H9 (cell line): ENCODE measurements at regions not wholly inside any gene's neighbourhood (a gene's known extent, or its start where the extent isn't known, plus 50 kb on each side); places are given as distances from the start of the nearest gene placed in this dataset.

Experiments used
- DNase-seq: peaks from one replicate; pipeline ENCODE4 v3.0.0-alpha.2; 2017
- H2AFZ ChIP-seq: one replicate; pipeline ENCODE4 v1.6.1; 2013; ENCODE audit warnings: mild to moderate bottlenecking, low read length, control low read depth, moderate library complexity
- H2AK5ac ChIP-seq: 2 replicates; pipeline ENCODE4 v1.6.1; 2013; ENCODE audit warnings: low read length, control low read depth, mixed read lengths; ENCODE audit not compliant: insufficient read length
- H2BK120ac ChIP-seq: one replicate; pipeline ENCODE4 v1.6.1; 2013; ENCODE audit warnings: low read depth, mild to moderate bottlenecking, low read length, control low read depth, inconsistent platforms; ENCODE audit not compliant: poor library complexity, severe bottlenecking
- H2BK12ac ChIP-seq: 2 replicates; pipeline ENCODE4 v1.6.1; 2013; ENCODE audit warnings: low read length, control low read depth, mixed read lengths, low read depth; ENCODE audit not compliant: insufficient read length
- H2BK15ac ChIP-seq: 2 replicates; pipeline ENCODE4 v1.6.1; 2013; ENCODE audit warnings: low read depth, low read length, control low read depth
- H2BK20ac ChIP-seq: one replicate; pipeline ENCODE4 v1.6.1; 2013; ENCODE audit warnings: low read depth, mild to moderate bottlenecking, low read length, control low read depth, inconsistent platforms; ENCODE audit not compliant: poor library complexity, severe bottlenecking
- H2BK5ac ChIP-seq: 2 replicates; pipeline ENCODE4 v1.6.1; 2013; ENCODE audit warnings: low read length, control low read depth, mixed read lengths; ENCODE audit not compliant: insufficient read length
- H3K14ac ChIP-seq: 2 replicates; pipeline ENCODE4 v1.6.1; 2013; ENCODE audit warnings: low read length, control low read depth; ENCODE audit not compliant: insufficient read depth
- H3K18ac ChIP-seq: 2 replicates; pipeline ENCODE4 v1.6.1; 2013; ENCODE audit warnings: low read depth, mild to moderate bottlenecking, mixed read lengths, low read length, control low read depth; ENCODE audit not compliant: insufficient read length
- H3K23ac ChIP-seq: 2 replicates; pipeline ENCODE4 v1.6.1; 2013; ENCODE audit warnings: low read length, control low read depth, mixed read lengths, low read depth; ENCODE audit not compliant: insufficient read length
- H3K23me2 ChIP-seq: 2 replicates; pipeline ENCODE4 v1.6.1; 2013; ENCODE audit warnings: low read depth, mild to moderate bottlenecking, mixed read lengths, low read length, control low read depth; ENCODE audit not compliant: insufficient read length, poor library complexity, severe bottlenecking
- H3K27ac ChIP-seq: 2 replicates; pipeline ENCODE4 v1.5.1; 2013; ENCODE audit warnings: low read length, control low read depth, mixed read lengths, low read depth; ENCODE audit not compliant: insufficient read length
- H3K27me3 ChIP-seq: 2 replicates; pipeline ENCODE4 v1.6.1; 2013; ENCODE audit warnings: low read length, control low read depth, inconsistent platforms; ENCODE audit not compliant: insufficient read depth
- H3K4ac ChIP-seq: 2 replicates; pipeline ENCODE4 v1.6.1; 2013; ENCODE audit warnings: low read depth, mild to moderate bottlenecking, control low read depth, inconsistent platforms, low read length, moderate library complexity
- H3K4me1 ChIP-seq: 2 replicates; pipeline ENCODE4 v1.6.1; 2013; ENCODE audit warnings: low read length, control low read depth, inconsistent platforms; ENCODE audit not compliant: insufficient read depth
- H3K4me2 ChIP-seq: 2 replicates; pipeline ENCODE4 v1.6.1; 2013; ENCODE audit warnings: low read length, control low read depth, mixed read lengths; ENCODE audit not compliant: insufficient read length, insufficient read depth
- H3K56ac ChIP-seq: 2 replicates; pipeline ENCODE4 v1.6.1; 2013; ENCODE audit warnings: low read depth, mild to moderate bottlenecking, mixed read lengths, low read length, control low read depth; ENCODE audit not compliant: insufficient read length
- H3K79me1 ChIP-seq: 2 replicates; pipeline ENCODE4 v1.6.1; 2013; ENCODE audit warnings: low read depth, mild to moderate bottlenecking, moderate library complexity, low read length, control low read depth, inconsistent platforms; ENCODE audit not compliant: insufficient read depth, poor library complexity, severe bottlenecking
- H3K79me2 ChIP-seq: 2 replicates; pipeline ENCODE4 v1.6.1; 2013; ENCODE audit warnings: low read length, control low read depth, inconsistent platforms; ENCODE audit not compliant: insufficient read depth
- H3K9ac ChIP-seq: 2 replicates; pipeline ENCODE4 v1.6.1; 2013; ENCODE audit warnings: low read length, control low read depth, mixed read lengths; ENCODE audit not compliant: insufficient read length; ENCODE audit errors: extremely low read depth
- H3K9me3 ChIP-seq: one replicate; pipeline ENCODE4 v1.6.1; 2013; ENCODE audit warnings: low read depth, low read length, inconsistent platforms; ENCODE audit not compliant: control insufficient read depth
- H3T11ph ChIP-seq: one replicate; pipeline ENCODE4 v1.6.1; 2013; ENCODE audit warnings: mild to moderate bottlenecking, low read length, control low read depth, inconsistent platforms
- H4K20me1 ChIP-seq: one replicate; pipeline ENCODE4 v1.6.1; 2013; ENCODE audit not compliant: control insufficient read depth, insufficient read length, insufficient read depth
- H4K5ac ChIP-seq: 2 replicates; pipeline ENCODE4 v1.6.1; 2013; ENCODE audit warnings: low read depth, mild to moderate bottlenecking, mixed read lengths, low read length, control low read depth; ENCODE audit not compliant: insufficient read length
- H4K8ac ChIP-seq: replicated peaks from 2 replicates; pipeline ENCODE4 v1.6.1; 2013; ENCODE audit warnings: low read length, control low read depth, mixed read lengths, low read depth; ENCODE audit not compliant: insufficient read length
- H4K91ac ChIP-seq: 2 replicates; pipeline ENCODE4 v1.6.1; 2013; ENCODE audit warnings: low read depth, mild to moderate bottlenecking, moderate library complexity, mixed read lengths, low read length, control low read depth; ENCODE audit not compliant: insufficient read length
- H3K27ac Mint-ChIP-seq, 3 experiments: 2 replicates in 2 of 3; 3 replicates in 1 of 3; pipeline ENCODE4 v1.8.0; 2020 to 2021; ENCODE audit warnings: mixed read lengths in 3 of 3, mild to moderate bottlenecking in 1 of 3, moderate library complexity in 1 of 3
- H3K27me3 Mint-ChIP-seq: 2 replicates; pipeline ENCODE4 v1.8.0; 2021; ENCODE audit warnings: low read depth, mild to moderate bottlenecking, moderate library complexity, mixed read lengths
- H3K36me3 Mint-ChIP-seq, 3 experiments: 2 replicates in 2 of 3; 3 replicates in 1 of 3; pipeline ENCODE4 v1.8.0; 2020 to 2021; ENCODE audit warnings: low read depth in 3 of 3, mixed read lengths in 3 of 3; ENCODE audit not compliant: insufficient read depth in 1 of 3
- H3K4me1 Mint-ChIP-seq, 2 experiments: 2 replicates each; pipeline ENCODE4 v1.8.0; 2020; ENCODE audit warnings: mixed read lengths in 2 of 2
- H3K4me3 Mint-ChIP-seq, 2 experiments: 2 replicates in 1 of 2; 3 replicates in 1 of 2; pipeline ENCODE4 v1.8.0; 2020 to 2021; ENCODE audit warnings: mild to moderate bottlenecking in 2 of 2, mixed read lengths in 2 of 2, moderate library complexity in 1 of 2
- H3K9me3 Mint-ChIP-seq, 2 experiments: 2 replicates in 1 of 2; 3 replicates in 1 of 2; pipeline ENCODE4 v1.8.0; 2020; ENCODE audit warnings: mild to moderate bottlenecking in 2 of 2, mixed read lengths in 2 of 2, moderate library complexity in 1 of 2
- CTCF ChIP-seq: fragments of 200-600 bp; sonication (generic); conservative IDR thresholded peaks from 3 replicates; pipeline ENCODE4 v1.8.0; 2021; ENCODE audit warnings: antibody characterized with exemption, mild to moderate bottlenecking
- WGBS: extraction: QIAGEN DNeasy Blood & Tissue Kit; methylation state at CpG from one replicate; pipeline ENCODE4 v1.1.7; 2013; ENCODE audit warnings: missing lambda C conversion rate, low lambda C conversion rate, mixed read lengths; ENCODE audit not compliant: insufficient read length; ENCODE audit errors: extremely low coverage; 5-methylcytosine and 5-hydroxymethylcytosine counted together

GRCh38 chr14:61107869-61108493 lies 126.9 kb downstream of the SLC38A6 start:
- DNase-seq, result no peak
- no peaks in the 10 kb centered on the region for H3K9me3 ChIP-seq
- H2AK5ac ChIP-seq, result no peak overlapping the region
- Mint-ChIP-seq H3K9me3 (peaks cover 3 to 14% of the 10 kb centered on the region in 2 experiments; a peak in 4 of 5 replicates), H3K4me1 (peaks cover 44 to 46% of the 10 kb centered on the region in 2 experiments), H3K27me3 (peaks cover 3% of the 10 kb centered on the region; the same call in 1 of the 2 replicates), H3K27ac (no peak overlapping the region; a peak in 1 of 7 replicates), H3K4me3 (no peak overlapping the region), H3K36me3 (peaks cover 5 to 20% (median 7%) of the 10 kb centered on the region in 3 experiments; a peak in 6 of 7 replicates)
- H3K18ac ChIP-seq, result no peak overlapping the region
- no peak overlapping the region for H3K4ac ChIP-seq
- no peak overlapping the region for H3K9ac ChIP-seq
- H3K4me2 ChIP-seq, result no peak overlapping the region
- no peak overlapping the region for H3T11ph ChIP-seq
- no peak overlapping the region for H4K91ac ChIP-seq
- no peaks in the 10 kb centered on the region for H3K27me3 ChIP-seq
- H4K20me1 ChIP-seq, result no peaks in the 10 kb centered on the region
- no peak overlapping the region for H2BK12ac ChIP-seq
- H2BK15ac ChIP-seq, result no peak overlapping the region
- no peak for TF ChIP-seq CTCF
- H3K4me1 ChIP-seq, result peaks cover 18% of the 10 kb centered on the region; the same call in 1 of the 2 replicates
- no peak overlapping the region; the same call in 1 of the 2 replicates for H3K14ac ChIP-seq
- H3K56ac ChIP-seq, result no peak overlapping the region
- no peak overlapping the region for H4K5ac ChIP-seq
- H2BK5ac ChIP-seq, result no peak overlapping the region
- H2AFZ ChIP-seq, result no peak overlapping the region
- H4K8ac ChIP-seq, result no peak overlapping the region
- H3K79me1 ChIP-seq, result no peaks in the 10 kb centered on the region
- no peak overlapping the region for H3K27ac ChIP-seq
- H2BK20ac ChIP-seq, result no peak overlapping the region
- no peaks in the 10 kb centered on the region for H3K23me2 ChIP-seq
- no peaks in the 10 kb centered on the region for H3K79me2 ChIP-seq
- no CpG with 5 or more reads among the region's 6 CpGs for WGBS
- no peak overlapping the region for H2BK120ac ChIP-seq
- no peak overlapping the region for H3K23ac ChIP-seq
